ENCODE measurements at regions not wholly inside any gene's neighbourhood (a gene's known extent, or its start where the extent isn't known, plus 50 kb on each side); places are given as distances from the start of the nearest gene placed in this dataset.

DNA sequence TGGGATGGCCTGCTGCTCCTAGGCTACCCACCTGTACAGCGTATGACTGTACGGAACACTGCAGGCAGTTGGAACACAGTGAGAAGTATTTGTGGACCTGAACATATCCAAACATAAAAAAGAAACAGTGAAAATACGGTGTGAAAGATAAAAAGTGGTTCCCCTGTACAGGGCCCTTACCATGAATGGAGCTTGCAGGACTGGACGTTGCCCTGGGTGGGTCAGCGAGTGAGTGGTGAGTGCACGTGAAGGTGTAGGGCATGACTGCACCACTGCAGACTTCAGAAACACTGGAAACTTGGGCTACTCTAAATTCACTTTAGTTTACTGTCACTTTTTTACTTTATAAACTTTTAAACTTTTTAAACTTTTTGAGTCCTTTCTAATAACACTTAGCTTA, 71.2 kb upstream of the SLC6A6 start:
- H3K27ac Mint-ChIP-seq (ENCODE audit: unreplicated experiment), result no peak overlapping the region
- no peak for DNase-seq (ENCODE audit: extremely low spot score, unreplicated experiment)
- H3K27me3 Mint-ChIP-seq (ENCODE audit: unreplicated experiment), result no peaks in the 10 kb centered on the region
- TF ChIP-seq, protein P1, sequence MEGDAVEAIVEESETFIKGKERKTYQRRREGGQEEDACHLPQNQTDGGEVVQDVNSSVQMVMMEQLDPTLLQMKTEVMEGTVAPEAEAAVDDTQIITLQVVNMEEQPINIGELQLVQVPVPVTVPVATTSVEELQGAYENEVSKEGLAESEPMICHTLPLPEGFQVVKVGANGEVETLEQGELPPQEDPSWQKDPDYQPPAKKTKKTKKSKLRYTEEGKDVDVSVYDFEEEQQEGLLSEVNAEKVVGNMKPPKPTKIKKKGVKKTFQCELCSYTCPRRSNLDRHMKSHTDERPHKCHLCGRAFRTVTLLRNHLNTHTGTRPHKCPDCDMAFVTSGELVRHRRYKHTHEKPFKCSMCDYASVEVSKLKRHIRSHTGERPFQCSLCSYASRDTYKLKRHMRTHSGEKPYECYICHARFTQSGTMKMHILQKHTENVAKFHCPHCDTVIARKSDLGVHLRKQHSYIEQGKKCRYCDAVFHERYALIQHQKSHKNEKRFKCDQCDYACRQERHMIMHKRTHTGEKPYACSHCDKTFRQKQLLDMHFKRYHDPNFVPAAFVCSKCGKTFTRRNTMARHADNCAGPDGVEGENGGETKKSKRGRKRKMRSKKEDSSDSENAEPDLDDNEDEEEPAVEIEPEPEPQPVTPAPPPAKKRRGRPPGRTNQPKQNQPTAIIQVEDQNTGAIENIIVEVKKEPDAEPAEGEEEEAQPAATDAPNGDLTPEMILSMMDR (IDR thresholded peaks at IDR 0.05), result no peak
- H3K9me3 Mint-ChIP-seq (ENCODE audit: unreplicated experiment), result no peaks in the 10 kb centered on the region
- no peak overlapping the region for H3K4me3 Mint-ChIP-seq (ENCODE audit: unreplicated experiment)
- peaks cover 9% of the 10 kb centered on the region for H3K4me1 Mint-ChIP-seq (ENCODE audit: unreplicated experiment)
- no peaks in the 10 kb centered on the region for H3K36me3 Mint-ChIP-seq (ENCODE audit: unreplicated experiment)

DNA sequence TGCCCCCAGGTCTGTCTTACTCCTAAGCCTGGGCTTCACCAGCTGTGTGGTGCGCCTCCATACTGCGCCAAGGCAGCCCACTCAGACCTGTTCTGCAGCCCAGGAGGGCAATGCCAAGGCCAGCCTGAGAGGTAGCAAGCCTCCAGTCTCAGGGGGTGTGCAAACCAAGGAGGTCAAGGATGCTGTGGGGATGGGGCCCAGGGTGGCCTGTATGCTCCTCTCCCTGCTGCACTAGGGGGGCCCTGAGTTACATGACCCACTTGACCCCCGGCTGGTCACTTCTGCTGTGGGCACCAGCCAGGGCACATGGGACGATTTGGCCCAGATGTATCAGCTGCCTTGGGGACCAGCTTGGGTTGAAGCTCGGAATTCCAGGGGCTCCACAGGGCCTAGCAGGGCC, 70.0 kb upstream of the SLC6A6 start:
- H3K4me3 Mint-ChIP-seq (ENCODE audit: unreplicated experiment), result no peak overlapping the region
- TF ChIP-seq, protein P1 (IDR thresholded peaks at IDR 0.05), result no peak
- DNase-seq (ENCODE audit: extremely low spot score, unreplicated experiment), result no peak
- no peaks in the 10 kb centered on the region for H3K27me3 Mint-ChIP-seq (ENCODE audit: unreplicated experiment)
- peaks cover 9% of the 10 kb centered on the region for H3K4me1 Mint-ChIP-seq (ENCODE audit: unreplicated experiment)
- no peaks in the 10 kb centered on the region for H3K36me3 Mint-ChIP-seq (ENCODE audit: unreplicated experiment)
- H3K9me3 Mint-ChIP-seq (ENCODE audit: unreplicated experiment), result no peaks in the 10 kb centered on the region
- no peak overlapping the region for H3K27ac Mint-ChIP-seq (ENCODE audit: unreplicated experiment)

DNA sequence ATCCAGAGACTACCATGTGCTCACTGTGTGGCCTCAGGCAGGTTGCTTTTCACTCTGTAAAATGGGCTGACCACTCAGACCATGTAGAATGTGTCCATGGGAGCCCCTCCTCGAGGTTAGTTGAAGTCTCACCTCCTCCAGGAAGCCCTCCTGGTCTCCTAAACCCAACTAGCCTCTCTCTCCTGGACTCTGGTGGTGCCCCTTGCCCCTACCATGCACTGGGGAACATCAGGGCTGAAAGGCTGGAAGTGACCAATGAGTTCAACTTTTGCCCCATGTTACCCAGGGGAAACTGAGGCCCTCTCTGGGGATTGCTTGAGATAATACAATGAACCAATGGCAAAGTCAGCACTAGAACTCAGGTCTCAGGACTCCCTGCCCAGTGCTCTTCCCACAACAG, 69.2 kb upstream of the SLC6A6 start:
- no peaks in the 10 kb centered on the region for H3K27me3 Mint-ChIP-seq (ENCODE audit: unreplicated experiment)
- TF ChIP-seq, protein P1 (IDR thresholded peaks at IDR 0.05), result no peak

DNA sequence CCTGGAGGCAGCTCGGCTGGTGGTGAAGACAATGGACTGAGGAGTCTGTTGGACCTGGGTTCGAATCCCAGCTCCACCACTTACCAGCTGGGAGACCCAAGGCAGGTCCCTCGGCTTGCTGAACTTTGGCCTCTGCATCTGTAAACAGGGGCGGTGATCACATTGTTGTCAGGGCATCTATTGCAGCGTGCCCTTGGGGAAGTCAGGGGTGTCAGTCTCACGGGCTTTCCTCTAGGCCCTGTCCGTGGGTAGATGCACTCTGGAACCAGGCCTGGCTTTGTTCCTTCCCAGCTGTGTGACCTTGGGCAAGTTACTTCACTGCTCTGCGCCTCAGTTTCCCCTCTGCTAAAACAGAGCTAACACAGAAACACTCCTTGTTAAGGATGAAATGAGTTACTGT, 68.8 kb upstream of the SLC6A6 start:
- TF ChIP-seq, protein P1 (IDR thresholded peaks at IDR 0.05), result no peak
- Mint-ChIP-seq H3K4me3 (ENCODE audit: unreplicated experiment) (no peak overlapping the region), H3K4me1 (ENCODE audit: unreplicated experiment) (peaks cover 9% of the 10 kb centered on the region), H3K27me3 (ENCODE audit: unreplicated experiment) (no peaks in the 10 kb centered on the region), H3K36me3 (ENCODE audit: unreplicated experiment) (no peaks in the 10 kb centered on the region), H3K9me3 (ENCODE audit: unreplicated experiment) (no peaks in the 10 kb centered on the region), H3K27ac (ENCODE audit: unreplicated experiment) (no peak overlapping the region)
- DNase-seq (ENCODE audit: extremely low spot score, unreplicated experiment), result no peak

More for the DNA sequence above, 69.2 kb upstream of the SLC6A6 start:
- no peak overlapping the region for H3K27ac Mint-ChIP-seq (ENCODE audit: unreplicated experiment)
- H3K9me3 Mint-ChIP-seq (ENCODE audit: unreplicated experiment), result no peaks in the 10 kb centered on the region
- H3K4me3 Mint-ChIP-seq (ENCODE audit: unreplicated experiment), result no peak overlapping the region
- DNase-seq (ENCODE audit: extremely low spot score, unreplicated experiment), result no peak
- no peaks in the 10 kb centered on the region for H3K36me3 Mint-ChIP-seq (ENCODE audit: unreplicated experiment)
- peaks cover 9% of the 10 kb centered on the region for H3K4me1 Mint-ChIP-seq (ENCODE audit: unreplicated experiment)

DNA sequence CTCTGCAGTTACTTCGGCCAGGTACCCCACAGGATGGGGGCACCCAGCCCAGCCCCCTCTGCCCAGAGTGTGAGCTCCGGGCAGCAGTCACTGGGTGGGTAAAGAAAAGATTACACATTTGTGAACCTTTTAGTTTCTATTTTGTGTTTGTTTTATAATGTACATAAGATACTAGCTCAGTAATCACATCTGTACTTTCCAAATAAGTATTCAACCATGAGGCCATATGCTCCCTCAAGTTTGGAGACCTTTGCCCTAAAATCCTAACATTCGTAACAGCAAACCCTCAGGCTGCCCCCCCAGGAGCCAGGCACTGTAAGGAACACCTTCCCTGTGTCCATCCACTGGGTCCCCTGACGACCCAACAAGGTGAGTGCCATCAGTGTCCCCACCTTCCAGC, 68.3 kb upstream of the SLC6A6 start:
- no peaks in the 10 kb centered on the region for H3K36me3 Mint-ChIP-seq (ENCODE audit: unreplicated experiment)
- H3K27me3 Mint-ChIP-seq (ENCODE audit: unreplicated experiment), result no peaks in the 10 kb centered on the region
- DNase-seq (ENCODE audit: extremely low spot score, unreplicated experiment), result no peak
- no peak overlapping the region for H3K4me3 Mint-ChIP-seq (ENCODE audit: unreplicated experiment)
- H3K27ac Mint-ChIP-seq (ENCODE audit: unreplicated experiment), result no peak overlapping the region
- TF ChIP-seq, protein P1 (IDR thresholded peaks at IDR 0.05), result no peak
- H3K4me1 Mint-ChIP-seq (ENCODE audit: unreplicated experiment), result peaks cover 9% of the 10 kb centered on the region
- H3K9me3 Mint-ChIP-seq (ENCODE audit: unreplicated experiment), result no peaks in the 10 kb centered on the region

Data from osteocyte (in vitro differentiated cells).